ENCODE measurements at regions not wholly inside any gene's neighbourhood (a gene's known extent, or its start where the extent isn't known, plus 50 kb on each side); places are given as distances from the start of the nearest gene placed in this dataset.

GRCh38 chr5:15421381-15421780, 78.6 kb upstream of the FBXL7 start:
- TF ChIP-seq CTCF (IDR thresholded peaks at IDR 0.05) (no peak), POLR2AphosphoS5 (IDR thresholded peaks at IDR 0.05) (no peak)

Data from sigmoid colon (tissue), 4 donors.